Mammary epithelial cell (primary cell): ENCODE measurements at regions not wholly inside any gene's neighbourhood (a gene's known extent, or its start where the extent isn't known, plus 50 kb on each side); places are given as distances from the start of the nearest gene placed in this dataset.

Source experiments
- CTCF ChIP-seq, 2 donors: IDR thresholded peaks in 1 of 2; conservative IDR thresholded peaks in 1 of 2; 2 replicates each; pipeline ENCODE4 v1.5.1; 2011 to 2012; ENCODE audit warnings: inconsistent platforms in 2 of 2, low read length in 2 of 2, mild to moderate bottlenecking in 2 of 2, control low read depth in 1 of 2, low read depth in 1 of 2; ENCODE audit not compliant: insufficient read depth in 1 of 2; ENCODE audit errors: extremely low read depth in 1 of 2
- EZH2 ChIP-seq: IDR thresholded peaks from 2 replicates; pipeline ENCODE4 v1.6.1; 2012; ENCODE audit warnings: low read length, inconsistent platforms, borderline replicate concordance

GRCh38 chr1:4022715-4023114, 122.6 kb upstream of the C1orf174 start:
- no peak for TF ChIP-seq EZH2
- no peak for TF ChIP-seq CTCF (conservative IDR thresholded peaks at IDR 0.05 in 1 of 2, IDR thresholded peaks at IDR 0.05 in 1 of 2; ENCODE audit: extremely low read depth in 1 of 2, insufficient read depth in 1 of 2, low read depth in 1 of 2, low read length in 2 of 2)
